GM10248 (cell line): ENCODE measurements at regions not wholly inside any gene's neighbourhood (a gene's known extent, or its start where the extent isn't known, plus 50 kb on each side); places are given as distances from the start of the nearest gene placed in this dataset.

ENCODE experiments used
- CTCF ChIA-PET: fragments of 300-600 bp; sonication (Branson Sonifier 250); formaldehyde crosslinking; extraction: SDS; loops from one replicate; lab custom pipeline; 2021; ENCODE audit warnings: antibody characterized with exemption; lab: Yijun Ruan, JAX
- POLR2A ChIA-PET: fragments of 350-650 bp; sonication (Branson Sonifier 250); formaldehyde crosslinking; extraction: SDS; loops from one replicate; lab custom pipeline; 2020; ENCODE audit warnings: antibody characterized with exemption; lab: Yijun Ruan, JAX
- DNase-seq: peaks from one replicate; pipeline ENCODE4 v3.0.0; 2012; ENCODE audit errors: extremely low spot score
- TF ChIP-seq, protein P1 (sequence below): IDR thresholded peaks from 2 replicates; pipeline ENCODE4 v1.5.1; 2012; ENCODE audit warnings: mild to moderate bottlenecking, low read depth; ENCODE audit errors: extremely low read depth, missing control alignments, control extremely low read depth

DNA sequence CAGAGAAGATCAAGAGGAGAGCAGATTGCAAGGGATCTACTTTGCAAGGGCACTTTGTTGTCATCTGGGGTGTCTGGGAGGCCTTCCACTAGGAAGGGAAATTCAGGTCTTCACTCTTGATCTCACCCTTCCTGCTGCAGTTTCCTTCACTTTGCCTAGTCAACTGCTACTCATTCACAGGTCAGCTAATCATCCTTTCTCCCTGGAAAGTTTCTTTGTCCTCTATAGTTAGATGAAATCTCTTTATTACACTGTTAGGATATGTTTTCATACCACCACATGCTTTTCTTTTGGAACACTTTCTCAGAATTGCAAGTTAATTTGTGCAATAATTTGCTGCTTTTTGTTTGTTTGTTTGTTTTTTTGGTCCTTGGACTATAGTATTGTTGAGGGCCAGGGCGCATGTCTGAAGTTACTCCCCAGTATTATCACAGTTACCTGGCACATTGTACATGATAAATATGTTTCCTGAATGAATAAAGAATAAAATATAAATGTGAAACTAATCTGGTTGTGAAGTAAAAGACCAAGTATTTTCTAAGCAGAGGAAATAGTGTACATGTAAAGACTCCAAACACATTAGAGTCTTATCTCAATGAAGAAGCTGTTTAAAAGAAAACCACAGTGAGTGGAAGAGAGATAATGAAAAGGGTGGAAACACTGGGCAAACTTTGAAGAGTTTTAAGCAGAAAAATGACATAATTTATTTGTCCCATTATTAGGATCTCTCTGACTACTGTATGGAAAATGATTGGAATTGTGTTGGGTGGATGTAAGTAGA lies 139.9 kb upstream of the DGKB start:
- TF ChIP-seq, protein P1, sequence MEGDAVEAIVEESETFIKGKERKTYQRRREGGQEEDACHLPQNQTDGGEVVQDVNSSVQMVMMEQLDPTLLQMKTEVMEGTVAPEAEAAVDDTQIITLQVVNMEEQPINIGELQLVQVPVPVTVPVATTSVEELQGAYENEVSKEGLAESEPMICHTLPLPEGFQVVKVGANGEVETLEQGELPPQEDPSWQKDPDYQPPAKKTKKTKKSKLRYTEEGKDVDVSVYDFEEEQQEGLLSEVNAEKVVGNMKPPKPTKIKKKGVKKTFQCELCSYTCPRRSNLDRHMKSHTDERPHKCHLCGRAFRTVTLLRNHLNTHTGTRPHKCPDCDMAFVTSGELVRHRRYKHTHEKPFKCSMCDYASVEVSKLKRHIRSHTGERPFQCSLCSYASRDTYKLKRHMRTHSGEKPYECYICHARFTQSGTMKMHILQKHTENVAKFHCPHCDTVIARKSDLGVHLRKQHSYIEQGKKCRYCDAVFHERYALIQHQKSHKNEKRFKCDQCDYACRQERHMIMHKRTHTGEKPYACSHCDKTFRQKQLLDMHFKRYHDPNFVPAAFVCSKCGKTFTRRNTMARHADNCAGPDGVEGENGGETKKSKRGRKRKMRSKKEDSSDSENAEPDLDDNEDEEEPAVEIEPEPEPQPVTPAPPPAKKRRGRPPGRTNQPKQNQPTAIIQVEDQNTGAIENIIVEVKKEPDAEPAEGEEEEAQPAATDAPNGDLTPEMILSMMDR: no peak
- ChIA-PET POLR2A (no interaction called here), CTCF (interaction anchor here (0.8 to 1.2 kb wide), 2 partner anchors 20 to 26 kb away, joined by 3 read pairs; no protein-coding TSS in a partner anchor)
- DNase-seq: no peak

DNA sequence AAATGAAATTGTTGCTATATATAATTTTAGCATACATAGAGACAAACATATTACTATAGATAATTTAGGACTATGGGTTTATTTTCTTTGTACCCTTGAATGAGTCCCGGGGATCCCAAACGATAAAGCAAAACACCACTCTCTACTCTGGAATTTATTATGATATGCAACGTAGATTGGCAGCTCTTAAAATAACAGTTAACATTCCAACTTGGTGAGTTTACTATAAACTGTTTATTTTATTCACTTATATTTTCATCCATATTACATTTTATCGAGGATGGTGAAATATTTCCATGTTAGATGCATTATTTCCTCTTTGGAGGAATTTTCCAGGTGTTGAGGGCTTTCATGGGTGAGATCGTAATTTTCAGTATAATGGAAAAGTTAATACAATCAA lies 138.7 kb upstream of the DGKB start:
- ChIA-PET POLR2A (no interaction called here), CTCF (interaction anchor here (0.8 to 1.5 kb wide), 3 partner anchors 9 to 25 kb away, joined by 3 to 5 read pairs (median 3); no protein-coding TSS in a partner anchor)
- DNase-seq: no peak
- TF ChIP-seq, protein P1: no peak

DNA sequence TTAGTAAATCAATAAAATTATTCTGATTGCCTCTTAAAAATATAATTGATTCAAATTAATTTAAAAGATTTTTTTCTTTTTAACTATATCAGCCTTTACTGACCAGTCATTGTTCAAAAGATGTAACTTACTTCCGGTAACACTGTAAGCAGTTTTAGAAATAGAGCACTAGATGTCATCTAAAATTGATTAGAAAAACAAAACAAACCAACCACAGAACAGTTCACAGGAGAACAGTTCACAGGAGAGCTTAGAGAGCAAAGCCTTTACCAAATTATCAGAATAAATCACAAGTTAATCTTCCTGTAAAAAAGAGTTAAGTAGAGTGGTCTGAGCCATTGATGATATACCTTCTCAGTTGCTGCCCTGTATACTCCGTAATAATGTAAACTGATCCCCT lies 133.3 kb upstream of the DGKB start:
- DNase-seq: no peak
- TF ChIP-seq, protein P1: no peak
- POLR2A ChIA-PET: no interaction called here
- CTCF ChIA-PET: interaction anchor here (1.3 kb wide), 1 partner anchor 11 kb away, joined by 3 read pairs; no protein-coding TSS in a partner anchor

DNA sequence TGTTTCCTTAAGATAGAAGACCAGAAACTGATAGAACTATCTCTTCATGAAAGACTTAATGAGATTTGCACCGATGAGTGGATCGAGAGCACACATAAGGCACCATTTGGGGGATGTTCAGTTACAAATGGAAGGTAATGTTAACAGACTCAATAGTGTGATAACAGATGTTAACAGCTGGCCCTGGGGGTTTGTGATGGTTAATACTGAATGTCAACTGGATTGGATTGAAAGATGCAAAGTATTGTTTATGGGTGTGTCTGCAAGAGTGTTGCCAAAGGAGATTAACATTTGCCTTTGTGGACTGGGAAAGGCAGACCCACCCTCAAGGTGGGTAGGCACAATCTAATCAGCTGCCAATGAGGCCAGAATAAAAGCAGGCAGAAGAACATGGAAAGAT lies 130.5 kb upstream of the DGKB start:
- no peak for DNase-seq
- CTCF ChIA-PET: interaction anchor here (1.4 to 2.2 kb wide), 3 partner anchors 10 to 17 kb away, joined by 3 to 6 read pairs (median 5); no protein-coding TSS in a partner anchor
- POLR2A ChIA-PET: no interaction called here
- TF ChIP-seq, protein P1: no peak

DNA sequence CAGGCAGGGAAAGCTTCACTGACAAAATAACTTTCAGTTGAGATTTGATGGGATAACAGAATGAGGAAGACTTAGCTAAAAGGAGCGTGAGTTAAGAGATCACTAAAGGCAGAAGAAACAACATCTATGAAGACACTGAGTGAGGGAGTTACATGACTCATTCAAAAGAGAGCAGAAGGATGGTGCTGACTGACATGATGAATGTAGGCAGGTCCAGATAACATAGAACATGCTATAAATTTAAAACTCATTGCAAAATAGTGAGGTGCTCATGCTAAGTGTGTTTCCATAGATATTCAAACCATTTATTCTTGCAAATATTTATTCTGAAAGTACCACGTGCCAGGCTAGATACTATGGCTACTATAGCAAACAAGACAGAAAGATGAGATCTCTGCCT lies 116.4 kb upstream of the DGKB start:
- CTCF ChIA-PET: interaction anchor here (1.0 to 2.1 kb wide), 3 partner anchors 9 to 301 kb away, joined by 3 to 9 read pairs (median 3); no protein-coding TSS in a partner anchor
- no peak for DNase-seq
- POLR2A ChIA-PET: no interaction called here
- TF ChIP-seq, protein P1: no peak

DNA sequence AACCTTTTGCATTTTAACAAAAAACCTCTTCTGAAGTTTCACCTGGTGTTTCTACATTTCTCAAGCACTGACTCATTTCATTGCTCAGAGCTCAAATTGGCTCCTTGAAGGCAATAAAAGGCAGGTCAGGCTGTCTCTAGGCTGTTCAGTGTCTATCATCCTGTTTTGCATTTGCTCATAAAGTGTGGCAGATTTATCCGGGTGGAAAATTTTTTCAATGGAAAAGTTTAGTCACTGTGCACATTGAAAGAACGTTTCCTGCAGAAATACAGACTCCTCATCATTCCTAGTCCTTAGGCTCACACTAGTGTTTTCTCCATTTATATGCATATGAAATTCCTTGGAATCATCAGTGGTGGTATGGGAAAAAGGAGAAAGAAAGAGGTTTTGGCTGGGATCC lies 114.2 kb upstream of the DGKB start:
- CTCF ChIA-PET: interaction anchor here (0.7 to 3.3 kb wide), 13 partner anchors 9 to 325 kb away, joined by 3 to 41 read pairs (median 7); no protein-coding TSS in a partner anchor
- DNase-seq: no peak
- TF ChIP-seq, protein P1: no peak
- POLR2A ChIA-PET: no interaction called here
